K562 (cell line): ENCODE measurements at regions not wholly inside any gene's neighbourhood (a gene's known extent, or its start where the extent isn't known, plus 50 kb on each side); places are given as distances from the start of the nearest gene placed in this dataset.
A peak's percentile ranks its signal among the peaks of the same experiment; 100 is the strongest.

Experiments
- ATAC-seq: fragments of 200-7000 bp; cut with Tn5 transposase; 3 replicates; pipeline ENCODE4 v1.9.1; 2020; ENCODE audit warnings: moderate library complexity
- BruUV-seq: library from RNA; stranded (reverse); fragments of 400-500 nt; replicated peaks from 2 replicates; lab custom pipeline; 2021; lab: Mats Ljungman, UMichigan
- CTCF ChIA-PET: fragments of 300-600 bp; formaldehyde crosslinking; extraction: SDS; loops from one replicate; lab custom pipeline; 2021; ENCODE audit warnings: low intra/inter-chr PET ratio; lab: Yijun Ruan, JAX
- POLR2A ChIA-PET: fragments of 300-600, 350-650 bp; sonication (Branson Sonifier 250); formaldehyde crosslinking; extraction: SDS; loops from one replicate; lab custom pipeline; 2021; ENCODE audit warnings: antibody characterized with exemption, inconsistent platforms; lab: Yijun Ruan, JAX
- DNase-seq, 4 experiments: peaks; one replicate each; pipeline versions ENCODE4 v3.0.0 to v3.0.0-alpha.2; 2011 to 2018; ENCODE audit warnings: low spot score in 3 of 4, mixed read lengths in 3 of 4; ENCODE audit errors: extremely low read depth in 1 of 4
- FAIRE-seq: peaks from 2 replicates; lab custom pipeline; 2011; peaks lifted over from hg19 to GRCh38; lab: Jason Lieb, UNC
- H2AFZ ChIP-seq: 2 replicates; pipeline ENCODE4 v1.6.0; 2011; ENCODE audit warnings: low read depth, low read length, control low read depth, inconsistent platforms
- H3K27ac ChIP-seq: fragments of 200-600 bp; 3 replicates; pipeline ENCODE4 v1.8.0; 2011; ENCODE audit warnings: low read depth, mild to moderate bottlenecking, control low read depth, inconsistent platforms, low read length, moderate library complexity, mixed read lengths; ENCODE audit errors: extremely low read depth
- H3K27me3 ChIP-seq, 2 experiments: fragments of 300-600 bp in 1 of 2; 2 replicates in 1 of 2; 3 replicates in 1 of 2; pipeline versions ENCODE4 v1.6.0 to v1.8.0; 2011; ENCODE audit warnings: inconsistent platforms in 2 of 2, low read length in 2 of 2, mild to moderate bottlenecking in 1 of 2, mixed read lengths in 1 of 2, moderate library complexity in 1 of 2; ENCODE audit not compliant: control insufficient read depth in 2 of 2, insufficient read depth in 2 of 2
- H3K36me3 ChIP-seq: fragments of 300-600 bp; 3 replicates; pipeline ENCODE4 v1.8.0; 2011; ENCODE audit warnings: mild to moderate bottlenecking, low read length, inconsistent platforms; ENCODE audit not compliant: control insufficient read depth, insufficient read depth
- H3K4me1 ChIP-seq, 2 experiments: fragments of 200-600 bp in 1 of 2; replicated peaks in 1 of 2; 2 replicates in 1 of 2; 3 replicates in 1 of 2; pipeline versions ENCODE4 v1.5.1 to v1.8.0; 2011; ENCODE audit warnings: inconsistent platforms in 2 of 2, low read length in 2 of 2, mild to moderate bottlenecking in 1 of 2, mixed read lengths in 1 of 2, moderate library complexity in 1 of 2; ENCODE audit not compliant: control insufficient read depth in 2 of 2, insufficient read depth in 2 of 2
- H3K4me2 ChIP-seq: 2 replicates; pipeline ENCODE4 v1.6.1; 2011; ENCODE audit warnings: low read length, control low read depth, inconsistent platforms, mixed read lengths; ENCODE audit not compliant: insufficient read depth
- H3K4me3 ChIP-seq: fragments of 200-600 bp; sonication (generic), shearing (Covaris generic); 2 replicates; pipeline ENCODE4 v1.5.1; 2016; ENCODE audit warnings: control low read depth, inconsistent platforms
- H3K79me2 ChIP-seq: fragments of 200-600 bp; 3 replicates; pipeline ENCODE4 v1.8.0; 2011; ENCODE audit warnings: low read length, inconsistent platforms; ENCODE audit not compliant: control insufficient read depth, insufficient read depth
- H3K9ac ChIP-seq, 2 experiments: 2 replicates each; pipeline versions ENCODE4 v1.6.0 to v1.6.1; 2011; ENCODE audit warnings: low read depth in 2 of 2, low read length in 2 of 2, control low read depth in 1 of 2, inconsistent platforms in 1 of 2, mild to moderate bottlenecking in 1 of 2, mixed read lengths in 1 of 2; ENCODE audit not compliant: insufficient read depth in 1 of 2
- H3K9me1 ChIP-seq: one replicate; pipeline ENCODE4 v1.6.0; 2011; ENCODE audit warnings: inconsistent platforms, mild to moderate bottlenecking, low read length, moderate library complexity; ENCODE audit not compliant: control insufficient read depth, insufficient read depth
- H3K9me3 ChIP-seq: replicated peaks from 2 replicates; pipeline ENCODE4 v1.5.1; 2011; ENCODE audit warnings: low read depth, low read length, inconsistent platforms; ENCODE audit not compliant: control insufficient read depth, insufficient read depth
- H4K20me1 ChIP-seq: replicated peaks from 2 replicates; pipeline ENCODE4 v1.6.1; 2011; ENCODE audit warnings: low read length, inconsistent platforms, mixed read lengths; ENCODE audit not compliant: control insufficient read depth, insufficient read depth
- ARID1B ChIP-seq: fragments of 450-650 bp; IDR thresholded peaks from 2 replicates; pipeline ENCODE4 v1.6.1; 2016; ENCODE audit warnings: antibody characterized with exemption, mild to moderate bottlenecking, inconsistent platforms
- ATF1 ChIP-seq, 2 experiments: fragments of 450-650 bp in 1 of 2; IDR thresholded peaks; 2 replicates each; pipeline ENCODE4 v1.6.1; 2016; ENCODE audit warnings: missing compliant biosample characterization in 1 of 2, missing genetic modification characterization in 1 of 2
- CEBPZ ChIP-seq: fragments of 150-350 bp; IDR thresholded peaks from 2 replicates; pipeline ENCODE4 v1.6.1; 2014; ENCODE audit warnings: low read depth, mild to moderate bottlenecking, low read length, borderline replicate concordance
- MAFG ChIP-seq: fragments of 450-650 bp; conservative IDR thresholded peaks from 2 replicates; pipeline ENCODE4 v1.6.1; 2016; ENCODE audit warnings: missing genetic modification characterization, missing compliant biosample characterization
- MTA1 ChIP-seq: fragments of 450-650 bp; IDR thresholded peaks from 2 replicates; pipeline ENCODE4 v1.6.1; 2017; ENCODE audit warnings: borderline replicate concordance
- NFE2 ChIP-seq: IDR thresholded peaks from 2 replicates; pipeline ENCODE4 v1.6.1; 2014; ENCODE audit warnings: antibody characterized with exemption, low read depth
- PKNOX1 ChIP-seq: fragments of 450-650 bp; IDR thresholded peaks from 2 replicates; pipeline ENCODE4 v1.6.1; 2016
- PTRF ChIP-seq: fragments of 450-650 bp; IDR thresholded peaks from 2 replicates; pipeline ENCODE4 v1.6.1; 2016; ENCODE audit warnings: mild to moderate bottlenecking, missing genetic modification characterization, missing compliant biosample characterization
- SMAD1 ChIP-seq: fragments of 150-350 bp; IDR thresholded peaks from 2 replicates; pipeline ENCODE4 v1.6.1; 2014; ENCODE audit warnings: low read length, low read depth; ENCODE audit not compliant: partially characterized antibody
- TCF15 ChIP-seq: fragments of 250-450 bp; sonication (Bioruptor Pico); IDR thresholded peaks from 2 replicates; pipeline ENCODE4 v1.8.0; 2022; ENCODE audit warnings: moderate library complexity, mild to moderate bottlenecking, inconsistent platforms
- THRAP3 ChIP-seq: fragments of 450-650 bp; IDR thresholded peaks from 2 replicates; pipeline ENCODE4 v1.6.1; 2016; ENCODE audit warnings: mild to moderate bottlenecking, inconsistent platforms, borderline replicate concordance
- ZBTB9 ChIP-seq: fragments of 450-650 bp; formaldehyde crosslinking; IDR thresholded peaks from 2 replicates; pipeline ENCODE4 v1.4.0; 2020; ENCODE audit warnings: mild to moderate bottlenecking, moderate library complexity
- ZNF311 ChIP-seq: fragments of 250-450 bp; sonication (Bioruptor Pico); IDR thresholded peaks from 2 replicates; pipeline ENCODE4 v1.4.0; 2020; ENCODE audit warnings: mild to moderate bottlenecking, moderate library complexity
- WGBS: fragments of 100-300 bp; shearing (Covaris generic); methylation state at CpG from one replicate; pipeline ENCODE4 v1.1.6; 2016; ENCODE audit warnings: low coverage, mixed read lengths; ENCODE audit not compliant: insufficient coverage; ENCODE audit errors: missing lambda C conversion rate; 5-methylcytosine and 5-hydroxymethylcytosine counted together
- in situ Hi-C: fragments of 300-500 bp; cut with MboI; formaldehyde crosslinking; loops from 4 replicates; pipeline ENCODE4 v1.15.0; 2018; ENCODE audit warnings: inconsistent platforms, mixed read lengths
- intact Hi-C: fragments of 100-400 bp; cut with micrococcal nuclease; formaldehyde crosslinking; loops from 2 replicates; pipeline ENCODE4 v1.14.2; 2022

- TF ChIP-seq NFE2 (peak; percentile 45), PKNOX1 (no peak; the same call in 1 of the 2 replicates), TCF15 (CRISPR knock-in tag) (no peak), MAFG (tag) (0 out of 2 replicates have a peak, but pooled peaks have one; percentile 11)
Observed at GRCh38 chr10:3525832-3526449, 259.1 kb downstream of the KLF6 start (continued).

- intact Hi-C loops (no loop called here), in situ Hi-C loops (no loop called here)
- 50% methylated on average over 7 of the region's 7 CpGs for WGBS
- ATAC-seq, result no peak
- CTCF ChIA-PET, result no interaction called here
- peaks cover 0 to 4% of the 10 kb centered on the region in 2 experiments; a peak in 1 of 5 replicates for H3K27me3 ChIP-seq
- H3K4me3 ChIP-seq, result no peak overlapping the region
- no peak overlapping the region for H3K9ac ChIP-seq
- H3K4me1 ChIP-seq, result peaks cover 0 to 8% of the 10 kb centered on the region in 2 experiments; a peak in 2 of 5 replicates
- no peak overlapping the region for H3K27ac ChIP-seq
- no peaks in the 10 kb centered on the region for H3K36me3 ChIP-seq
- FAIRE-seq, result no peak
- no peak for DNase-seq
- no peaks in the 10 kb centered on the region for H4K20me1 ChIP-seq
- POLR2A ChIA-PET, result no interaction called here
- no peaks in the 10 kb centered on the region for H3K9me1 ChIP-seq
- no peak overlapping the region for H3K4me2 ChIP-seq
- no peaks in the 10 kb centered on the region for H3K9me3 ChIP-seq
- BruUV-seq, result no TSS peak
- no peak overlapping the region for H2AFZ ChIP-seq
- H3K79me2 ChIP-seq, result no peaks in the 10 kb centered on the region
- no peak for TF ChIP-seq THRAP3
- TF ChIP-seq ATF1 (CRISPR knock-in tag; IDR thresholded peaks at IDR 0.05), result no peak
- TF ChIP-seq ATF1 (tag; IDR thresholded peaks at IDR 0.05), result no peak
- no peak for TF ChIP-seq MTA1
- TF ChIP-seq ZBTB9 (CRISPR knock-in tag), result no peak
- TF ChIP-seq ZNF311, result no peak
- TF ChIP-seq ARID1B, result no peak
- no peak for TF ChIP-seq SMAD1
- TF ChIP-seq PTRF, result no peak
- TF ChIP-seq CEBPZ, result no peak
Observed at GRCh38 chr10:3524086-3524960, 260.7 kb downstream of the KLF6 start.
